ENCODE measurements at regions not wholly inside any gene's neighbourhood (a gene's known extent, or its start where the extent isn't known, plus 50 kb on each side); places are given as distances from the start of the nearest gene placed in this dataset.
"Not testable (repeated sequence)": the region's sequence is repeated elsewhere in the genome, so short reads cannot be mapped to it uniquely, and the experiment has no call there.

DNA sequence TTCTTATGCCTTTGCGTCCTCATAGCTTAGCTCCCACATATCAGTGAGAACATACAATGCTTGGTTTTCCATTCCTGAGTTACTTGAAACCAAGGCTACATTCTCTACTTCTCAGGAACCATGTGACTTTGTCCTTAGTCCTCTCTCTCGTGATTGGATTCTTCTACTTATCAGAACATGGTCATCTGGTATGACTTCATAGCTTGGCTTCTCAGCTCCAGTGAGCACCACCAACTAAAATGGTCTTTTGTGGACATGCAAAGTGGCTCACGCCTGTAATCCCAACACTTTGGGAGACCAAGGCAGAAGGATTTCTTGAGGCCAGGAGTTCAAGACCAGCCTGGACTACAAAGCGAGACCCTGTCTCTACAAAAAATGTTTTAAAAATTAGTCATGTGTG is 81.2 kb upstream of the NIPBL start:
- no peak for DNase-seq (ENCODE audit: low read depth, low spot score)
- Histone ChIP-seq H3K9me3 (ENCODE audit: low read depth, low read length) (no peaks in the 10 kb centered on the region), H3K9ac (ENCODE audit: insufficient read length) (no peak overlapping the region), H3K27ac (no peak overlapping the region), H3K4me3 (no peak overlapping the region), H3K36me3 (ENCODE audit: insufficient read depth, low read length) (no peaks in the 10 kb centered on the region)
- TF ChIP-seq POLR2AphosphoS5 (IDR thresholded peaks at IDR 0.05; ENCODE audit: borderline replicate concordance, low read depth, low read length) (no peak), EZH2 (IDR thresholded peaks at IDR 0.05) (no peak)

DNA sequence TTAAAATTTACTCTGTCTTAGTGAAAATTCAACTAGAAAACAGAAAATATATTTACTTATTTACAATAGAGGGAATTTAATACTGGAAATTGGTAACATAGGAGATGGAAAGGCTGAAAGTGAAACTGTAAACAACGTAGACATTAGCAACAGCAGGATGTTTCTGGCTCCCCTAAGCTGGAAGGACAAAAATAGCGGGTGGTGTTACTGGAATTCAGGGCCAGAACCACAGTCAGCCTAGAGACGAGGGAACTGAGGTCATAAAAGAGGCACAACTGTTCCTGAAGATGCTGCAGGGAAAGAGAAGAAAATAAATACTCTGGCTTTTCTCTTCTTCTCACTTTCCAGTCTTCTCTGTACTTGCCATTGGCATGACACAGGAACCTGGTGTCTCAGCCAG is 80.4 kb upstream of the NIPBL start:
- H3K36me3 ChIP-seq (ENCODE audit: insufficient read depth, low read length), result no peaks in the 10 kb centered on the region
- DNase-seq (ENCODE audit: low read depth, low spot score), result no peak
- no peak overlapping the region for H3K9ac ChIP-seq (ENCODE audit: insufficient read length)
- no peaks in the 10 kb centered on the region for H3K9me3 ChIP-seq (ENCODE audit: low read depth, low read length)
- H3K27ac ChIP-seq, result no peak overlapping the region
- no peak overlapping the region for H3K4me3 ChIP-seq
- no peak for TF ChIP-seq FOXP2 (optimal IDR thresholded peaks at IDR 0.05; ENCODE audit: control extremely low read depth, extremely low read length, insufficient read depth)
- TF ChIP-seq EZH2 (IDR thresholded peaks at IDR 0.05), result no peak
- TF ChIP-seq POLR2AphosphoS5 (IDR thresholded peaks at IDR 0.05; ENCODE audit: borderline replicate concordance, low read depth, low read length), result no peak

DNA sequence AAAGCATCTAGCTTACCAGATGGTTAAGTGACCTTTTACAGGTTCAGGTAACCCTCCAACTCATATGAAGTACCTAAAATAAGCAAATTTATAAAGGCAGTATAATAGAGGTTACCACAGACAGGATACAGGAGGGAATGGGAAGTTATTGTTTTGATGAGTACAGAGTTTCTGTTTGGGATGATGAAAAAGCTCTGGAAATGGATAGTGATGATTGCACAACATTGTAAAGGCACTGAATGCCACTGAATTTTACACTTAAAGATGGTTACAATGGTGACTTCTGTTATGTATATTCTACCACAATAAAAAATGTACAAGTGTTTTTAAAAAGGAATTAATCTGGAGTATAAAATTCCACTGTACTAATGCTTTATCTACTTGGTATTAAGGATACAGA is 75.0 kb upstream of the NIPBL start:
- DNase-seq (ENCODE audit: low read depth, low spot score), result no peak
- Histone ChIP-seq H3K27ac (no peak overlapping the region), H3K9me3 (ENCODE audit: low read depth, low read length) (no peaks in the 10 kb centered on the region), H3K36me3 (ENCODE audit: insufficient read depth, low read length) (no peaks in the 10 kb centered on the region), H3K4me3 (no peak overlapping the region), H3K9ac (ENCODE audit: insufficient read length) (no peak overlapping the region)
- TF ChIP-seq POLR2AphosphoS5 (IDR thresholded peaks at IDR 0.05; ENCODE audit: borderline replicate concordance, low read depth, low read length), result no peak
- no peak for TF ChIP-seq EZH2 (IDR thresholded peaks at IDR 0.05)

DNA sequence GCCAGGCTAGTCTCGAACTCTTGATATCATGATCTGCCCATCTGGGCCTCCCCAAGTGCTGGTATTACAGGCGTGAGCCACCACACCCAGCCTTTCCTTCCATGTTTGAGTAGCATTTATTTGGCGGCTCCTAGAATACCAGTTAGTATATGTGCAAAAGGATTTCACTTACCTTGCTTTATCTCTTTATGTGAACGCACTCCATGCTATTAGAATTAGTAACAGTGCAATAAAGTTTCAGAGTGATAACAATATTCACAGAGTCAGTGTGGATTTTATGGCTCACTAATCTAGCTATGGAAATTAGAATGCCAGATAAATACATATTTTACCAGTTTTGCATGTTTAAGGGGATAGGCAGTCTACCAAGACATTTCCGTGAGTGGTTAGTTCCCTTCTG is 74.4 kb upstream of the NIPBL start:
- no peak for TF ChIP-seq POLR2AphosphoS5 (IDR thresholded peaks at IDR 0.05; ENCODE audit: borderline replicate concordance, low read depth, low read length)
- Histone ChIP-seq H3K27ac (no peak overlapping the region), H3K36me3 (ENCODE audit: insufficient read depth, low read length) (no peaks in the 10 kb centered on the region)

DNA sequence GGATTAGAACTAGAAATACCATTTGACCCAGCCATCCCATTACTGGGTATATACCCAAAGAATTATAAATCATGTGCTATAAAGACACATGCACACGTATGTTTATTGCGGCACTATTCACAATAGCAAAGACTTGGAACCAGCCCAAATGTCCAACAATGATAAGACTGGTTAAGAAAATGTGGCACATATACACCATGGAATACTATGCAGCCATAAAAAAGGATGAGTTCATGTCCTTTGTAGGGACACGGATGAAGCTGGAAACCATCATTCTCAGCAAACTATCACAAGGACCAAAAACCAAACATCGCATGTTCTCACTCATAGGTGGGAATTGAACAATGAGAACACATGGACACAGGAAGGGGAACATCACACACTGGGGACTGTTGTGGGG is 63.3 kb upstream of the NIPBL start:
- H3K36me3 ChIP-seq (ENCODE audit: insufficient read depth, low read length); H3K4me3 ChIP-seq; H3K27ac ChIP-seq; DNase-seq (ENCODE audit: low read depth, low spot score); H3K9ac ChIP-seq (ENCODE audit: insufficient read length); H3K9me3 ChIP-seq (ENCODE audit: low read depth, low read length): not testable (repeated sequence)

More for the DNA sequence above, 74.4 kb upstream of the NIPBL start:
- Histone ChIP-seq H3K9ac (ENCODE audit: insufficient read length) (no peak overlapping the region), H3K4me3 (no peak overlapping the region), H3K9me3 (ENCODE audit: low read depth, low read length) (no peaks in the 10 kb centered on the region)
- no peak for DNase-seq (ENCODE audit: low read depth, low spot score)

DNA sequence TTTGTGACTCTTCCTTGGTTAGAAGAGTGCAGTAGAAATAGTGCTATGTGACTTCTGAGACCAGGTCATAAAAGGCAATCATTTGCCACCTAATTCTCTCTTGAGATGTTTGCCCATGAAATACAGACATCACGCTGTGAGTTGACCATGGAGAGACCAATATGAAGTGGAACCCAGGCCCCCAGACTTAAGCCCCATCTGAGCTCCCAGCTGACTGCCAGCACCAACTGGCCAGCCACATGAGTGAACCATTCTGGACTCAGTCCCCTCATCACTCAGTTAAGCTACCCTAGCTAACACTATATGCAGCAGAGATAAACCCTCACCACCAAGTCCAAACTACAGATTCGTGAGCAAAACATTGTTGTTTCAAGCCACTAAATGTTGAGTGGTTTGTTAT is 60.7 kb upstream of the NIPBL start:
- TF ChIP-seq FOXP2 (optimal IDR thresholded peaks at IDR 0.05; ENCODE audit: control extremely low read depth, extremely low read length, insufficient read depth) (no peak), EZH2 (IDR thresholded peaks at IDR 0.05) (no peak), POLR2AphosphoS5 (IDR thresholded peaks at IDR 0.05; ENCODE audit: borderline replicate concordance, low read depth, low read length) (no peak)
- Histone ChIP-seq H3K27ac (no peak overlapping the region), H3K36me3 (ENCODE audit: insufficient read depth, low read length) (no peaks in the 10 kb centered on the region), H3K9ac (ENCODE audit: insufficient read length) (no peak overlapping the region), H3K4me3 (no peak overlapping the region), H3K9me3 (ENCODE audit: low read depth, low read length) (no peaks in the 10 kb centered on the region)
- no peak for DNase-seq (ENCODE audit: low read depth, low spot score)

DNA sequence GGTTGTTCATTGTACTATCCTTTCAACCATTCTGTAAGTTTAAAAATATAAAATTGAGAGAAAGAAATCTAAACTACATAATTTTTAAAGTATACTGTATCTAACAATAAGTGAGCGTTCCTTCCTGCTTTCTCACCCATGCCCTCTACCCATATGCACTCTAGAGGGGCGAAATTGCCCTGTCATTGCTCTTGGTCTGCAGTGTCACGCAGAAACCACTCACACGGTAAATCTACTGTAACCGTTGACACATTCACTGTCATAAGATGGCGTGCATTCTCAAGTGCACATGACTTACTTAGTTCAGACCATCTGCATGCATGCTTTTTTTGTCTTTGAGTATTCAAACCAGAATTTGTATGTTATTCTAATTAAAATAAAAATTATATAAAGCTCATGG is 55.7 kb upstream of the NIPBL start:
- Histone ChIP-seq H3K36me3 (ENCODE audit: insufficient read depth, low read length) (no peaks in the 10 kb centered on the region), H3K9ac (ENCODE audit: insufficient read length) (no peak overlapping the region), H3K9me3 (ENCODE audit: low read depth, low read length) (no peaks in the 10 kb centered on the region), H3K4me3 (no peak overlapping the region), H3K27ac (no peak overlapping the region)
- no peak for DNase-seq (ENCODE audit: low read depth, low spot score)
- TF ChIP-seq POLR2AphosphoS5 (IDR thresholded peaks at IDR 0.05; ENCODE audit: borderline replicate concordance, low read depth, low read length) (no peak), FOXP2 (optimal IDR thresholded peaks at IDR 0.05; ENCODE audit: control extremely low read depth, extremely low read length, insufficient read depth) (no peak), EZH2 (IDR thresholded peaks at IDR 0.05) (no peak)

DNA sequence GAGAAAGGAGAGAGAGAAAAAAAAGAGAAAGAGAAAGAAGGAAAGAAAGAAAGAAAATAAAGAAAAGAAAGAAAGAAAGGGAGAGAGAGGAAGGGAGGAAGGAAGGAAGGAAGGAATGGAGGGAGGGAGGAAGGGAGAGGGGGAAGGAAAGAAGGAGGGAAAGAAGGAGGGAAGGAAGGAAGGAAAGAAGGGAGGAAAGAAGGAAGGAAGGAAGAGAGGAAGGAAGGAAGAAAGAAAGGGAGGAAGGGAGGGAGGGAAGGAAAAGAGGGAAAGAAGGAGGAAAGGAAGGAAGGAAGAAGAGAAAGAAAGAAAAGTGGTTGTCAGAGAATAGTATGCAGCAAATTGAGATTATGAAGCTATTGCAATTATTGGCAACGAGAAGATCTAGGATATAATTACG is 49.9 kb upstream of the NIPBL start:
- H3K4me3 ChIP-seq, result no peak overlapping the region
- no peak overlapping the region for H3K9ac ChIP-seq (ENCODE audit: insufficient read length)
- DNase-seq (ENCODE audit: low read depth, low spot score), result no peak
- TF ChIP-seq POLR2AphosphoS5 (IDR thresholded peaks at IDR 0.05; ENCODE audit: borderline replicate concordance, low read depth, low read length) (no peak), FOXP2 (optimal IDR thresholded peaks at IDR 0.05; ENCODE audit: control extremely low read depth, extremely low read length, insufficient read depth) (no peak), EZH2 (IDR thresholded peaks at IDR 0.05) (no peak)
- H3K9me3 ChIP-seq (ENCODE audit: low read depth, low read length), result no peaks in the 10 kb centered on the region
- H3K27ac ChIP-seq, result no peak overlapping the region
- no peaks in the 10 kb centered on the region for H3K36me3 ChIP-seq (ENCODE audit: insufficient read depth, low read length)
